ENCODE measurements at regions not wholly inside any gene's neighbourhood (a gene's known extent, or its start where the extent isn't known, plus 50 kb on each side); places are given as distances from the start of the nearest gene placed in this dataset.

GRCh38 chr11:25317216-25317615 lies 820.4 kb downstream of the LUZP2 start:
- DNase-seq (ENCODE audit: low spot score) (no peak), ATAC-seq (no peak)

- DNase-seq (ENCODE audit: low spot score), result no peak
- no peak for ATAC-seq
Observed at GRCh38 chr11:25319127-25319526, 822.3 kb downstream of the LUZP2 start.

DNA sequence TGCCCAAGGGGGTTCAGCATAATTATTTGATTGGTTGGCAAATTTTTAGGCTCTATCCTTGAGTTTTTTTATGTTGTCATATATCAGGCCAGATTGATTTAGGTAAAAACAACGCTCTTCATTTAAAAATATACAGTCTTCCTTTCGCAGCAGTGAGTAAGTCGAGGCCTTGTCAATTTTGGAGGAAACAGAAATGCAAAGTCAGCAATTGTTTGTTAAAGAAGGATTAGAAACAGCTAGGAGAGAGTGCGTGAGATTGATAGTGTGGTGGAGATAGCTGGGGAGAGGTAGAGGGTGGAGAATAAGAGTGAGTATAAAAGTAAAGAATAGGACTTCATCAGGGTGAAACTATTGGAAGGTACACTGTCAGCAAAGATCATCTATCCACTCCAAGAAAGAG lies 830.8 kb downstream of the LUZP2 start:
- no peak for DNase-seq (ENCODE audit: low spot score)
- no peak for ATAC-seq

DNA sequence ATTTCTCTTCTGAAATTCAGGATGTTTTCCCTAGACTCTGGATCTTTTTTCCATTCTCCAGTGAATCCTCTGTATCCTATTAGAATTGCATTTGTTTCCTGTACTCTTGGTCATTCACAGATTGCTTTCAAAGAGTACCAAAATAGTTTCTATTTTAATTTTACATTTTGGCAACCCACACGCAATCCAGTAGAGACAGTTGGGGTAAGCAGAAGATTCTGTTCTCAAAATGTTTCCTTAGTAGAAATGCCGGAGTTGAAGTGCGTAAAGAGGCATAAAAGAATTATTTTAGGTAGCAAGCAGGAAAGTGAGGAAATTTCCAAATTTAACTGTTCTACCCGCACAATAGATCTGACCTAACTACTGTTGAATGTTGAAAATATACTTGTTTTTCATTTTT lies 842.4 kb downstream of the LUZP2 start:
- ATAC-seq, result no peak
- DNase-seq (ENCODE audit: low spot score), result no peak

- no peak for DNase-seq (ENCODE audit: low spot score)
- no peak for ATAC-seq
Observed at GRCh38 chr11:25349537-25349936, 852.7 kb downstream of the LUZP2 start.

DNA sequence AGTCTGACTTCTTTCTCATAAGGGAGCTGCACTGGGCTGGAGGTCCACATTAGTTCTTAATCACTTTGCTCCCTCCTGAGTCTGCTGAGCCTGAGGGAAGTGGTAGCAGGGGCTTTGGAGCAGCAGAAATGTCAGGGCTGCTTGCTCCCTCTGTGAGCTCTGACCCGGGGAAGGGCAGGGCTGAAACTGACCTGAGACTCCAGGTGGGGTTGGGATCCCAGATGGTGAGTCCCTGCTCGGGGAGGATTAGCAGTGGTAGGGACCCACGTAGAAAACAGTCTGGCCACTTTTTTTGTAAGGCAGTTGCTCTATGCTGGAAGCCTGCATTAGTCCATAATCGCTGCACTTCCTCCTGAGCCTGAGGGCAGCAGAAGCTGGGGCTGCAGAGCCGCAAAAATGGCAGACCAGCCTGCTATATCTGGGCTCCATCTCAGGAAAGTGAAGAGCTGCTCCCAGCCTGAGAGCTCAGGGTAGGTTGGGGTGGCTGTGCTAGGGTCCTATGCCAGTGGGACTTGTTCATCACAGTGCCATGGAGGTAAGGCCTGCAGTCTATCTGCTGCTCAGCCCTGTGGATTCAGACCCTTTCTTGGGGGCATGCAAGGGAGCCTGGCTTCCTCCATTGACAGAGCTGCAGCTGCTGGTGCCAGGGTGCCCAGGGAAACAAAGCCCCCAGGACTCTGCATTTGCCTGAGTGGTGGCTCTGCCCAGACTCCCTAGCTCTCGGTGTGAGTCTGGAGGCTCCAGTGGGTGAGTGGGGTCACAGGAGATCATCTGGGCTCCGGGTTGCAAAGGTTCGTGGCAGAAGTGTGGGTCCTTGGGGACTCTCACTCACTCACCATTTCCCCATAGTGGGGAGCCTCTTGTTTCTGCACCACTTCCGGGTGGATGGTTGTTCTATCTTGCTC lies 854.3 kb downstream of the LUZP2 start:
- no peak for ATAC-seq
- no peak for DNase-seq (ENCODE audit: low spot score)

DNA sequence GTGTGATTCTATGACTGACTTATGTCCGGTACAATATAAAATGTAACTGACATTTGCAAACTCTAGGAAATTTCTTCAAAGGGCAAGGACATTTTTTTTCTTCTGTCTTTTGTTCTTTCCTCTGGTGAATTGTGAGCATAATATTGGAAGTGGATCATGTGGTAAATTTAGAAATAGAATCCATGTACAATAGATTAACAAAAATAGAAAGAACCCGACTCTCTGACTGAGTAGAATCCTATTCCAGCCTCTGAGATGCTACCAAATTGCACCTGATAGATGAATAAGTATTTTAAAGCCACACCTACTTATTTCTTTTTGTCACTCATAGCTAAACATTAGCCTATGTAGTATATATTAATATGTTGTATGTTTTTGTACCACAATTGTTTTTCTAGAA lies 860.3 kb downstream of the LUZP2 start:
- ATAC-seq (no peak), DNase-seq (ENCODE audit: low spot score) (no peak)

- ATAC-seq (no peak), DNase-seq (ENCODE audit: low spot score) (no peak)
Observed at GRCh38 chr11:25377466-25377865, 880.6 kb downstream of the LUZP2 start.

- ATAC-seq (no peak), DNase-seq (ENCODE audit: low spot score) (no peak)
Observed at GRCh38 chr11:25396847-25397246, 900.0 kb downstream of the LUZP2 start.

DNA sequence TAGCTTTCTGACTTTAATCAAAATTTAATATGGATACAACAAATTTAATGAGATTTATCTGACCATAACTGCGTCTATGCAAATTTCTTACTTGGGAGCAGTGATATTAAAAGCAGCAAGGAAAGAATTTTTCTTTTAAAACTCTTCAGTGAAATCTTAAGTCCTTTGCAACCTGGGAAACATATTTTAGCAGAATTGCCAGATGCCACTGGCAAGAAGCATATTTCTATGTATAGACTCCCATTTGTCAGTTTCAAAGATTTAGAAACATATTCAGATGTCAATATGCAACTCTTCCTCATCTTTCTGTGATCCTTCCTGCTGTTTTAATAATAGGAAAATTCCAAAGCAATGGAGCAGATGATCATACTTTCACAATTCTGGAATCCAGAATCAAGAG lies 911.3 kb downstream of the LUZP2 start:
- ATAC-seq (no peak), DNase-seq (ENCODE audit: low spot score) (no peak)

GRCh38 chr11:25415793-25416192 lies 916.1 kb upstream of the ANO3 start:
- ATAC-seq (no peak), DNase-seq (ENCODE audit: low spot score) (no peak)

DNA sequence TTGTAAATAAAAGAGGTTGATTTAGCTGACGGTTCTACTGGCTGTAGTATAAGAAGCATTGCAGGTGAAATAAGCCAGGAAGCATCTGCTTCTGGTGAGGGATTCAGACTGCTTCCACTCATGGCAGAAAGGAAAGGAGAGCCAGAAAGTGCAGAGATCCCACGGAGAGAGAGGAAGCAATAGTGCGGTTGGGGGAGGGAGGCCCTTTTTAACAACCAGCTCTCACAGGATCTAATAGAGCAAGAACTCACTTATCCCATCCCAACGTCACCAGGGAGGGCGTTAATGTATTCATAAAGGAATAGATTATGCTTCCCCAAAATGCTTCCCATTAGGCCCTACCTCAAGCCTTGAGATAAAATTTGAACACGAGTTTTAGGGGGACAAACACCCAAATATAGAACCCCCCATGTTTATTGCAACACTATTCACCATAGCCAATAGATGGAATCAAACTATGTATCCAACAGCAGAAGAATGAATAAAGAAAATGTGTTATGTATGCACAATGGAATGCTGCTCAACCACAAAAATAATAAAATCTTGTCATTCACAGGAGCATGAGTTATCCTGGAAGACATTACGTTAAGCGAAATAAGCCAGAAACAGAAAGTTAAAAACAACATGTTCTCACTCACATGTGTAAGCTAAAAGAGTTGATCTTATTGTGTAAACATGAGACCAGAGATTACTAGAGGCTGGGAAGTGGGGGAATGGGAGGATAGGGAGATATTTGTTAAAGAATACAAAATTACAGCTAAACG lies 908.3 kb upstream of the ANO3 start:
- ATAC-seq (no peak), DNase-seq (ENCODE audit: low spot score) (no peak)

GRCh38 chr11:25432376-25432775 lies 899.6 kb upstream of the ANO3 start:
- no peak for DNase-seq (ENCODE audit: low spot score)
- no peak for ATAC-seq

- no peak for DNase-seq (ENCODE audit: low spot score)
- no peak for ATAC-seq
Observed at GRCh38 chr11:25435197-25435596, 896.7 kb upstream of the ANO3 start.

DNA sequence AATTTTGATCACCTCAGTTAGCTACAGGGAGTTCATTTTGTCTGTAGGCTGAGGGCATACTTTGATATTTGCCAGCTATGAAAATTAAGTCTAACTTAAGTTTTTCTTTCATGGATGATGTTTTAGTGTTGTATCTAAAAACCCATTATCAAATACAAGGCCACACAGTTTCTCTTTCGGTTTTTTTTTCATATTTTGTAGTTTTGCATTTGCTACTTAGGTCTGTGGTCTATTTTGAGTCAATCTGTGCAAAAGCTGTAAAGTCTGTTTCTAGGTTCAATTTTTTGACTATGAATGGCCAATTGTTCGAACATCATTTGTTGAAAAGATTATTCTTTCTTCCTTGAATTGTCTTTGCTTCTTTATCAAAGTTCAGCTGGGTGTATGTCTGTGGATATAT lies 895.6 kb upstream of the ANO3 start:
- no peak for ATAC-seq
- DNase-seq (ENCODE audit: low spot score), result no peak

DNA sequence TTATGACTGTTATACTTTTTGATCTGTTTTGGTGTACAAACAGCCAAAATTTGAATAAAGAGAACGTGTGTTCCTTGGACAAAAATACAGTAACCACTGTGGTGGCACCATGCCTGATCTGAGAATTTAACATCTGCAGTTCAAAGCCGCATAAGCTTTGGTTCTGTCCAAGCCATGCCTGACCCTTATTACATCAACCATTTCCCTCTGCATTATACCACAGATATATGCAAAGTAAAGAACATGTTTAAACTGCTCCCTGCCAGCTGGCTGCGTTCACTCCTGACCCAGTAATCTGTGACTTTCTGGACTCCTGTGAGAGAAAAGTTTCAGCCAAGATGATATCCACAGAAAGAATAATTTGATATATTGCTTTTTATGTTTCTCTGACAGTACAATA lies 890.5 kb upstream of the ANO3 start:
- ATAC-seq, result no peak

DNA sequence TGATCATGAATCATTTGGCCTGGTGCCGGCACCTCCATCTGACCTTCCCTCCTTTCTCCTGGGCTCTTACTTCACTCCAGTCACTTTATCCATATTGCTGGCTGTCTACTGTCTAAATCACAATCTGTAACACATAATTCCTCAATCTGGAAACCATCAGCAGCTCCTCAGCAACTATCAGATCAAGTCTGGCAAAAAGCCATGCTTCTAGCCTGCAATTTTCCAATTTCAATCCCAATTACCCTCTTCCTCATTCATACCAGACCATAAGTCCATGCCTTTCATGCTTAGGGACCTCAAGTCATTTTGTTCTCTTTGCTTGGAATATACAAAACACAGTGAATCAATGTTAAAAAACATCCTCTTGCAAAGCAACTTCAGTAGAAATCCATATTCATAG lies 882.8 kb upstream of the ANO3 start:
- no peak for ATAC-seq

More for the DNA sequence above, 890.5 kb upstream of the ANO3 start:
- DNase-seq (ENCODE audit: low spot score), result no peak

GRCh38 chr11:25453471-25453870 lies 878.5 kb upstream of the ANO3 start:
- no peak for DNase-seq (ENCODE audit: low spot score)
- no peak for ATAC-seq

More for the DNA sequence above, 882.8 kb upstream of the ANO3 start:
- DNase-seq (ENCODE audit: low spot score), result no peak

DNA sequence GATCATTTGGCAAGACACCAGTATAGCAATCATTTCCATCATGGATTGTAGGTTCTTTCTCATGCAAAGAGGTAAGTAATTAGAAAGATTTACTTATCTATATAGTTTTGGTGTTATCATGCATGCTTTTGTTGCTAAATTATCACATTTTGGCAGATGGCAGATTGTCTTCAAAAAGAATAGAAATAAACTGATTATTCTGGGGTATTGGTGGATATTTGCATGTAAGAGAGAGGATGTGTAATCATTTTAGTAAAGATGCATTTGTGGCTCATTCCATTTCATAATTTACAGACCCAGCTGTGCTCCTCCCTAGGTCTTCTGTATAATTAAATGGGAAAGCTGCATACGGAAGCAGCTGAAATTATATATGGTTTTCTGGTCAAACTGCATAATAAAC lies 875.7 kb upstream of the ANO3 start:
- ATAC-seq, result no peak

DNA sequence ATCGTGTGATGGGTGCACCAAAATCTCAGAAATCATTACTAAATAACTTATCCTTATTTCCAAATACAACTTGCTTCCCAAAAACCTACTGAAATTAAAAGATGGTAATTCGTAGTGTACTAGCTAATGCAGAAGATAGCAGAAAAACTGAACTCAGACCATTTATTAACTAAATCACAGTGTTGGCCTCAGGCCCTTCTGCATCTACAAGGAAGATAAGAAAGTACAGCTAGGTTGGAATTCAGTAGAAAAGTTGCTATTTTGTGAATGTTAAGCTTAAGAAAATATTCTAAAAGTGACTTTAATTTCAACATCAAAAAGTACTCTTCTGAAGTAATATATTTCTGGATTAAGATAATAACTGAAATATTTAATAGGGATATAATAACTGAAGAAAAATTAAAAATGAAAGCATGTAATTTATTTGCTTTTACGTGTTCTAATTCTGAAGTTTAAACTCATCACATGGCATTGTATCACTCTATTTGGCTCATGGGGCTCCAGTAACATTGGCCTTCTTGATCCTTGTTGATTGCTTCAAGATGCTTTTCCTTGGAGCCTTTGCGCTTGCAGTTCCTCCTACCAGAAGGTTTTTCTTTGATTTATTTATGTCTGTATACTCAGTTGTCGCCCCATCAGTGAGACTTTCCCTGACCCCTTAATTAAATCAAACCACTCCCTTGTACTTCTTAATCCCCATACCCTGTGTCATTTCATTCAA lies 847.9 kb upstream of the ANO3 start:
- ATAC-seq, result no peak
- no peak for DNase-seq (ENCODE audit: low spot score)

More for the DNA sequence above, 875.7 kb upstream of the ANO3 start:
- no peak for DNase-seq (ENCODE audit: low spot score)

GRCh38 chr11:25485315-25485714 lies 846.6 kb upstream of the ANO3 start:
- ATAC-seq (no peak), DNase-seq (ENCODE audit: low spot score) (no peak)

All from left lobe of liver (tissue), 2 donors.